ENCODE measurements at regions not wholly inside any gene's neighbourhood (a gene's known extent, or its start where the extent isn't known, plus 50 kb on each side); places are given as distances from the start of the nearest gene placed in this dataset.

- H2AFZ ChIP-seq (ENCODE audit: low read length), result no peak overlapping the region
- H3K36me3 ChIP-seq (ENCODE audit: control insufficient read depth, insufficient read depth, low read length), result no peaks in the 10 kb centered on the region
- TF ChIP-seq EZH2 (IDR thresholded peaks at IDR 0.05; ENCODE audit: low read length, missing control alignments), result no peak
- TF ChIP-seq CTCF (conservative IDR thresholded peaks at IDR 0.05 in 1 of 2, IDR thresholded peaks at IDR 0.05 in 1 of 2; ENCODE audit: low read depth in 1 of 2, low read length in 2 of 2), result no peak
- DNase-seq (ENCODE audit: low read depth in 2 of 2), result no peak
- no peaks in the 10 kb centered on the region for H3K27me3 ChIP-seq (ENCODE audit: control insufficient read depth, insufficient read depth, low read length)
- H3K4me2 ChIP-seq (ENCODE audit: extremely low read depth, insufficient read depth, low read length), result no peak overlapping the region
- H3K4me3 ChIP-seq (replicated peaks in 1 of 4; ENCODE audit: control extremely low read depth in 1 of 4, insufficient read depth in 1 of 4, low read depth in 3 of 4, low read length in 4 of 4), result no peak overlapping the region
- H3K9ac ChIP-seq (ENCODE audit: insufficient read depth, low read length), result no peak overlapping the region
- H3K9me3 ChIP-seq (ENCODE audit: control insufficient read depth, insufficient read depth, low read depth, low read length), result no peaks in the 10 kb centered on the region
- H3K27ac ChIP-seq (ENCODE audit: insufficient read depth, low read length), result no peak overlapping the region
- H3K4me1 ChIP-seq (ENCODE audit: control insufficient read depth, extremely low read depth, insufficient read depth, low read length), result peaks cover 2% of the 10 kb centered on the region
- H4K20me1 ChIP-seq (ENCODE audit: control insufficient read depth, extremely low read depth, insufficient read depth, low read length), result no peaks in the 10 kb centered on the region
- no peaks in the 10 kb centered on the region for H3K79me2 ChIP-seq (ENCODE audit: control insufficient read depth, insufficient read depth, low read length)
Measured at GRCh38 chr5:54709096-54709495, 191.5 kb downstream of the SNX18 start.

GRCh38 chr5:54707841-54708240 lies 190.3 kb downstream of the SNX18 start:
- no peak overlapping the region for H3K4me2 ChIP-seq (ENCODE audit: extremely low read depth, insufficient read depth, low read length)
- no peaks in the 10 kb centered on the region for H4K20me1 ChIP-seq (ENCODE audit: control insufficient read depth, extremely low read depth, insufficient read depth, low read length)
- H3K4me1 ChIP-seq (ENCODE audit: control insufficient read depth, extremely low read depth, insufficient read depth, low read length), result peaks cover 9% of the 10 kb centered on the region
- TF ChIP-seq EZH2 (IDR thresholded peaks at IDR 0.05; ENCODE audit: low read length, missing control alignments) (no peak), CTCF (conservative IDR thresholded peaks at IDR 0.05 in 1 of 2, IDR thresholded peaks at IDR 0.05 in 1 of 2; ENCODE audit: low read depth in 1 of 2, low read length in 2 of 2) (no peak)
- DNase-seq (ENCODE audit: low read depth in 2 of 2), result no peak
- no peaks in the 10 kb centered on the region for H3K79me2 ChIP-seq (ENCODE audit: control insufficient read depth, insufficient read depth, low read length)
- no peaks in the 10 kb centered on the region for H3K9me3 ChIP-seq (ENCODE audit: control insufficient read depth, insufficient read depth, low read depth, low read length)
- no peak overlapping the region for H3K27ac ChIP-seq (ENCODE audit: insufficient read depth, low read length)
- no peak overlapping the region for H3K9ac ChIP-seq (ENCODE audit: insufficient read depth, low read length)
- no peak overlapping the region for H2AFZ ChIP-seq (ENCODE audit: low read length)
- no peak overlapping the region for H3K4me3 ChIP-seq (replicated peaks in 1 of 4; ENCODE audit: control extremely low read depth in 1 of 4, insufficient read depth in 1 of 4, low read depth in 3 of 4, low read length in 4 of 4)
- H3K36me3 ChIP-seq (ENCODE audit: control insufficient read depth, insufficient read depth, low read length), result no peaks in the 10 kb centered on the region
- no peaks in the 10 kb centered on the region for H3K27me3 ChIP-seq (ENCODE audit: control insufficient read depth, insufficient read depth, low read length)

GRCh38 chr5:54705994-54706653 lies 188.6 kb downstream of the SNX18 start:
- DNase-seq (ENCODE audit: low read depth in 2 of 2), result no peak
- Histone ChIP-seq H3K36me3 (ENCODE audit: control insufficient read depth, insufficient read depth, low read length) (no peaks in the 10 kb centered on the region), H3K4me2 (ENCODE audit: extremely low read depth, insufficient read depth, low read length) (no peak overlapping the region), H3K79me2 (ENCODE audit: control insufficient read depth, insufficient read depth, low read length) (no peaks in the 10 kb centered on the region), H4K20me1 (ENCODE audit: control insufficient read depth, extremely low read depth, insufficient read depth, low read length) (no peaks in the 10 kb centered on the region), H3K27me3 (ENCODE audit: control insufficient read depth, insufficient read depth, low read length) (no peaks in the 10 kb centered on the region), H3K4me3 (replicated peaks in 1 of 4; ENCODE audit: control extremely low read depth in 1 of 4, insufficient read depth in 1 of 4, low read depth in 3 of 4, low read length in 4 of 4) (no peak overlapping the region), H3K9ac (ENCODE audit: insufficient read depth, low read length) (no peak overlapping the region), H3K9me3 (ENCODE audit: control insufficient read depth, insufficient read depth, low read depth, low read length) (no peaks in the 10 kb centered on the region), H2AFZ (ENCODE audit: low read length) (no peak overlapping the region), H3K27ac (ENCODE audit: insufficient read depth, low read length) (no peak overlapping the region), H3K4me1 (ENCODE audit: control insufficient read depth, extremely low read depth, insufficient read depth, low read length) (peaks cover 14% of the 10 kb centered on the region)
- TF ChIP-seq EZH2 (IDR thresholded peaks at IDR 0.05; ENCODE audit: low read length, missing control alignments), result no peak
